SK-N-SH (cell line): ENCODE measurements at regions not wholly inside any gene's neighbourhood (a gene's known extent, or its start where the extent isn't known, plus 50 kb on each side); places are given as distances from the start of the nearest gene placed in this dataset.

Experiments
- CTCF ChIA-PET: fragments of 300-600, 350-600 bp; formaldehyde crosslinking; extraction: SDS; loops from one replicate; lab custom pipeline; 2021; lab: Yijun Ruan, JAX
- POLR2A ChIA-PET: fragments of 350-600 bp; sonication (Branson Sonifier 250); formaldehyde crosslinking; extraction: SDS; loops from one replicate; lab custom pipeline; 2020; ENCODE audit warnings: antibody characterized with exemption, inconsistent platforms; lab: Yijun Ruan, JAX
- DNase-seq: peaks from one replicate; pipeline ENCODE4 v3.0.0; 2012
- H2AFZ ChIP-seq: fragments of 200-600 bp; sonication (generic); 2 replicates; pipeline ENCODE4 v1.8.1; 2016; ENCODE audit warnings: antibody characterized with exemption, mild to moderate bottlenecking, low read depth
- H3F3A ChIP-seq: fragments of 200-600 bp; sonication (generic); replicated peaks from 2 replicates; pipeline ENCODE3; 2016; ENCODE audit warnings: antibody characterized with exemption, mild to moderate bottlenecking; ENCODE audit not compliant: insufficient read depth
- H3K27ac ChIP-seq, 2 experiments: fragments of 200-500 bp in 1 of 2; fragments of 200-600 bp in 1 of 2; sonication (Bioruptor generic) in 1 of 2; sonication (generic), shearing (Covaris generic) in 1 of 2; 2 replicates each; pipeline versions ENCODE4 v1.5.1 to v1.6.1; 2014 to 2016; ENCODE audit warnings: low read depth in 2 of 2, inconsistent platforms in 1 of 2, low read length in 1 of 2, mild to moderate bottlenecking in 1 of 2, mixed read lengths in 1 of 2
- H3K27me3 ChIP-seq: fragments of 200-600 bp; sonication (generic), shearing (Covaris generic); 2 replicates; pipeline ENCODE4 v1.6.1; 2016; ENCODE audit warnings: mixed run types; ENCODE audit not compliant: insufficient read depth
- H3K36me3 ChIP-seq, 2 experiments: fragments of 200-500 bp in 1 of 2; fragments of 200-600 bp in 1 of 2; sonication (Bioruptor generic) in 1 of 2; sonication (generic) in 1 of 2; replicated peaks in 1 of 2; 2 replicates each; pipeline versions ENCODE3 to v1.5.1; 2014 to 2016; ENCODE audit warnings: low read length in 1 of 2, mild to moderate bottlenecking in 1 of 2; ENCODE audit not compliant: insufficient read depth in 2 of 2, control insufficient read depth in 1 of 2
- H3K4me1 ChIP-seq, 2 experiments: fragments of 200-500 bp in 1 of 2; fragments of 200-600 bp in 1 of 2; sonication (Bioruptor generic) in 1 of 2; sonication (generic), shearing (Covaris generic) in 1 of 2; 2 replicates each; pipeline versions ENCODE4 v1.5.1 to v1.6.1; 2014 to 2016; ENCODE audit warnings: low read depth in 1 of 2, low read length in 1 of 2, mixed run types in 1 of 2; ENCODE audit not compliant: insufficient read depth in 2 of 2, control insufficient read depth in 1 of 2
- H3K4me2 ChIP-seq: fragments of 200-600 bp; sonication (generic), shearing (Covaris generic); 2 replicates; pipeline ENCODE4 v1.6.1; 2017; ENCODE audit warnings: mixed run types
- H3K4me3 ChIP-seq, 2 experiments: fragments of 200-500 bp in 1 of 2; fragments of 200-600 bp in 1 of 2; sonication (Bioruptor generic) in 1 of 2; sonication (generic), shearing (Covaris generic) in 1 of 2; 2 replicates each; pipeline versions ENCODE4 v1.5.1 to v1.8.1; 2014 to 2016; ENCODE audit warnings: low read depth in 2 of 2, inconsistent platforms in 1 of 2, low read length in 1 of 2, mild to moderate bottlenecking in 1 of 2, mixed read lengths in 1 of 2, moderate library complexity in 1 of 2
- H3K79me2 ChIP-seq: fragments of 200-600 bp; sonication (generic); 2 replicates; pipeline ENCODE4 v1.8.1; 2017; ENCODE audit warnings: mild to moderate bottlenecking; ENCODE audit not compliant: insufficient read depth
- H3K9ac ChIP-seq: fragments of 200-600 bp; sonication (generic); 2 replicates; pipeline ENCODE4 v1.6.1; 2017; ENCODE audit warnings: mixed run types
- H3K9me2 ChIP-seq: fragments of 200-600 bp; sonication (generic); 2 replicates; pipeline ENCODE4 v1.6.1; 2017; ENCODE audit warnings: mixed run types
- H3K9me3 ChIP-seq: fragments of 200-600 bp; sonication (generic); 2 replicates; pipeline ENCODE4 v1.6.1; 2017; ENCODE audit warnings: mixed run types, mild to moderate bottlenecking, moderate library complexity
- H4K20me1 ChIP-seq: fragments of 200-600 bp; sonication (generic); 2 replicates; pipeline ENCODE4 v1.6.1; 2017; ENCODE audit warnings: mild to moderate bottlenecking, mixed run types; ENCODE audit not compliant: insufficient read depth
- ELF1 ChIP-seq: IDR thresholded peaks from 2 replicates; pipeline ENCODE4 v1.4.0; 2012
- EP300 ChIP-seq, 2 experiments: IDR thresholded peaks; 2 replicates each; pipeline versions ENCODE4 v1.4.0 to v1.6.1; 2012; ENCODE audit warnings: borderline replicate concordance in 1 of 2, low read depth in 1 of 2, low read length in 1 of 2
- FOSL2 ChIP-seq: IDR thresholded peaks from 2 replicates; pipeline ENCODE4 v1.4.0; 2012; ENCODE audit warnings: low read depth, mild to moderate bottlenecking, moderate library complexity, borderline replicate concordance
- FOXJ3 ChIP-seq: sonication (generic); formaldehyde crosslinking; IDR thresholded peaks from 2 replicates; pipeline ENCODE4 v1.5.1; 2020; ENCODE audit warnings: mild to moderate bottlenecking, missing genetic modification reagents
- FOXM1 ChIP-seq: IDR thresholded peaks from 2 replicates; pipeline ENCODE4 v1.4.0; 2012; ENCODE audit warnings: low read depth, mild to moderate bottlenecking
- GATA2 ChIP-seq: sonication (generic); formaldehyde crosslinking; IDR thresholded peaks from 2 replicates; pipeline ENCODE4 v1.5.0; 2020; ENCODE audit warnings: mild to moderate bottlenecking, missing genetic modification reagents
- IRF3 ChIP-seq: fragments of 150-350 bp; IDR thresholded peaks from 2 replicates; pipeline ENCODE4 v1.6.1; 2016; ENCODE audit warnings: mild to moderate bottlenecking, low read depth, low read length
- JUND ChIP-seq: IDR thresholded peaks from 2 replicates; pipeline ENCODE4 v1.4.0; 2012
- NFIC ChIP-seq: IDR thresholded peaks from 2 replicates; pipeline ENCODE4 v1.4.0; 2012; ENCODE audit warnings: borderline replicate concordance
- SIN3A ChIP-seq: IDR thresholded peaks from 2 replicates; pipeline ENCODE4 v1.6.1; 2012; ENCODE audit warnings: low read depth, mild to moderate bottlenecking, low read length, moderate library complexity, borderline replicate concordance
- TAF1 ChIP-seq: IDR thresholded peaks from 2 replicates; pipeline ENCODE4 v1.6.1; 2012; ENCODE audit warnings: low read depth, mild to moderate bottlenecking, low read length, moderate library complexity, borderline replicate concordance
- TEAD4 ChIP-seq: IDR thresholded peaks from 2 replicates; pipeline ENCODE4 v1.4.0; 2012; ENCODE audit warnings: mild to moderate bottlenecking, borderline replicate concordance; ENCODE audit not compliant: insufficient read depth
- WGBS: methylation state at CpG from one replicate; pipeline ENCODE4 v1.1.6; 2017; ENCODE audit warnings: low lambda C conversion rate; 5-methylcytosine and 5-hydroxymethylcytosine counted together
- TF ChIP-seq, protein P1 (sequence below): IDR thresholded peaks from 2 replicates; pipeline ENCODE4 v1.4.0; 2012; ENCODE audit warnings: low read depth, borderline replicate concordance
- TF ChIP-seq, protein P2 (sequence below): IDR thresholded peaks from 2 replicates; pipeline ENCODE4 v1.6.1; 2012; ENCODE audit warnings: mild to moderate bottlenecking, low read depth, low read length, moderate library complexity
- TF ChIP-seq, protein P3 (sequence below): fragments of 150-350 bp; IDR thresholded peaks from 2 replicates; pipeline ENCODE4 v1.6.1; 2017; ENCODE audit warnings: antibody characterized with exemption, low read length, low read depth, borderline replicate concordance

DNA sequence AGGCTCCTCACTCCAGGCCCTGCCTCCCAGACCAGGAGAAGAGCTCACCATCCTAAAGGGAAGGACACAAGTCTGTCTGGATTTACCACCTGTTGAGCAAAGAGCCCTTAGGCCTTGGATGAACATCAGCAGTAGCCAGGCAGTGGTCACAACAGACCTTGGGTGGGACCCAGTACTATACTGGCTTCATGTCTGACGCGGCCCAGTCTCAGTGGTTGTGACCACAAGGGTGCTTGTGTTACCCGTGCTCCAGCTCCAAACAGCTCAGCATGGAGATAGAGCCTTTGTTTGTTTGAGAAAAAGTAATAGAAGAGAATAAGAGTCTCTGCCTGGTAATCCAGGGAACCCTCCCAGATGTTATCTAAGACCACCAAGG is 617.4 kb downstream of the BRINP1 start:
- TF ChIP-seq EP300 (IDR thresholded peaks at IDR 0.05; ENCODE audit: borderline replicate concordance in 1 of 2, low read depth in 1 of 2, low read length in 1 of 2), result no peak
- no peak for TF ChIP-seq NFIC
- no peak for TF ChIP-seq FOSL2
- TF ChIP-seq, protein P1, sequence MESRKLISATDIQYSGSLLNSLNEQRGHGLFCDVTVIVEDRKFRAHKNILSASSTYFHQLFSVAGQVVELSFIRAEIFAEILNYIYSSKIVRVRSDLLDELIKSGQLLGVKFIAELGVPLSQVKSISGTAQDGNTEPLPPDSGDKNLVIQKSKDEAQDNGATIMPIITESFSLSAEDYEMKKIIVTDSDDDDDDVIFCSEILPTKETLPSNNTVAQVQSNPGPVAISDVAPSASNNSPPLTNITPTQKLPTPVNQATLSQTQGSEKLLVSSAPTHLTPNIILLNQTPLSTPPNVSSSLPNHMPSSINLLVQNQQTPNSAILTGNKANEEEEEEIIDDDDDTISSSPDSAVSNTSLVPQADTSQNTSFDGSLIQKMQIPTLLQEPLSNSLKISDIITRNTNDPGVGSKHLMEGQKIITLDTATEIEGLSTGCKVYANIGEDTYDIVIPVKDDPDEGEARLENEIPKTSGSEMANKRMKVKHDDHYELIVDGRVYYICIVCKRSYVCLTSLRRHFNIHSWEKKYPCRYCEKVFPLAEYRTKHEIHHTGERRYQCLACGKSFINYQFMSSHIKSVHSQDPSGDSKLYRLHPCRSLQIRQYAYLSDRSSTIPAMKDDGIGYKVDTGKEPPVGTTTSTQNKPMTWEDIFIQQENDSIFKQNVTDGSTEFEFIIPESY, result no peak
- no peak for TF ChIP-seq ELF1
- no peak for TF ChIP-seq SIN3A
- no peak for TF ChIP-seq FOXJ3 (CRISPR knock-in tag)
- no peak for TF ChIP-seq JUND
- TF ChIP-seq TAF1, result no peak
- TF ChIP-seq, protein P2, sequence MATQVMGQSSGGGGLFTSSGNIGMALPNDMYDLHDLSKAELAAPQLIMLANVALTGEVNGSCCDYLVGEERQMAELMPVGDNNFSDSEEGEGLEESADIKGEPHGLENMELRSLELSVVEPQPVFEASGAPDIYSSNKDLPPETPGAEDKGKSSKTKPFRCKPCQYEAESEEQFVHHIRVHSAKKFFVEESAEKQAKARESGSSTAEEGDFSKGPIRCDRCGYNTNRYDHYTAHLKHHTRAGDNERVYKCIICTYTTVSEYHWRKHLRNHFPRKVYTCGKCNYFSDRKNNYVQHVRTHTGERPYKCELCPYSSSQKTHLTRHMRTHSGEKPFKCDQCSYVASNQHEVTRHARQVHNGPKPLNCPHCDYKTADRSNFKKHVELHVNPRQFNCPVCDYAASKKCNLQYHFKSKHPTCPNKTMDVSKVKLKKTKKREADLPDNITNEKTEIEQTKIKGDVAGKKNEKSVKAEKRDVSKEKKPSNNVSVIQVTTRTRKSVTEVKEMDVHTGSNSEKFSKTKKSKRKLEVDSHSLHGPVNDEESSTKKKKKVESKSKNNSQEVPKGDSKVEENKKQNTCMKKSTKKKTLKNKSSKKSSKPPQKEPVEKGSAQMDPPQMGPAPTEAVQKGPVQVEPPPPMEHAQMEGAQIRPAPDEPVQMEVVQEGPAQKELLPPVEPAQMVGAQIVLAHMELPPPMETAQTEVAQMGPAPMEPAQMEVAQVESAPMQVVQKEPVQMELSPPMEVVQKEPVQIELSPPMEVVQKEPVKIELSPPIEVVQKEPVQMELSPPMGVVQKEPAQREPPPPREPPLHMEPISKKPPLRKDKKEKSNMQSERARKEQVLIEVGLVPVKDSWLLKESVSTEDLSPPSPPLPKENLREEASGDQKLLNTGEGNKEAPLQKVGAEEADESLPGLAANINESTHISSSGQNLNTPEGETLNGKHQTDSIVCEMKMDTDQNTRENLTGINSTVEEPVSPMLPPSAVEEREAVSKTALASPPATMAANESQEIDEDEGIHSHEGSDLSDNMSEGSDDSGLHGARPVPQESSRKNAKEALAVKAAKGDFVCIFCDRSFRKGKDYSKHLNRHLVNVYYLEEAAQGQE, result no peak
- Histone ChIP-seq H3K79me2 (no peaks in the 10 kb centered on the region), H3K27me3 (no peaks in the 10 kb centered on the region), H3K4me1 (no peaks in the 10 kb centered on the region), H3K36me3 (no peaks in the 10 kb centered on the region), H4K20me1 (no peaks in the 10 kb centered on the region), H3K4me3 (no peak overlapping the region), H2AFZ (no peak overlapping the region), H3K9me2 (no peaks in the 10 kb centered on the region), H3K9ac (no peak overlapping the region), H3K4me2 (no peak overlapping the region), H3F3A (no peaks in the 10 kb centered on the region), H3K9me3 (no peaks in the 10 kb centered on the region), H3K27ac (no peak overlapping the region)
- no peak for DNase-seq
- POLR2A ChIA-PET, result no interaction called here
- WGBS, result 10% methylated on average over 3 of the region's 3 CpGs
- CTCF ChIA-PET, result interaction anchor here (0.9 to 1.5 kb wide), 2 partner anchors 13 to 156 kb away, joined by 3 read pairs; no protein-coding TSS in a partner anchor

DNA sequence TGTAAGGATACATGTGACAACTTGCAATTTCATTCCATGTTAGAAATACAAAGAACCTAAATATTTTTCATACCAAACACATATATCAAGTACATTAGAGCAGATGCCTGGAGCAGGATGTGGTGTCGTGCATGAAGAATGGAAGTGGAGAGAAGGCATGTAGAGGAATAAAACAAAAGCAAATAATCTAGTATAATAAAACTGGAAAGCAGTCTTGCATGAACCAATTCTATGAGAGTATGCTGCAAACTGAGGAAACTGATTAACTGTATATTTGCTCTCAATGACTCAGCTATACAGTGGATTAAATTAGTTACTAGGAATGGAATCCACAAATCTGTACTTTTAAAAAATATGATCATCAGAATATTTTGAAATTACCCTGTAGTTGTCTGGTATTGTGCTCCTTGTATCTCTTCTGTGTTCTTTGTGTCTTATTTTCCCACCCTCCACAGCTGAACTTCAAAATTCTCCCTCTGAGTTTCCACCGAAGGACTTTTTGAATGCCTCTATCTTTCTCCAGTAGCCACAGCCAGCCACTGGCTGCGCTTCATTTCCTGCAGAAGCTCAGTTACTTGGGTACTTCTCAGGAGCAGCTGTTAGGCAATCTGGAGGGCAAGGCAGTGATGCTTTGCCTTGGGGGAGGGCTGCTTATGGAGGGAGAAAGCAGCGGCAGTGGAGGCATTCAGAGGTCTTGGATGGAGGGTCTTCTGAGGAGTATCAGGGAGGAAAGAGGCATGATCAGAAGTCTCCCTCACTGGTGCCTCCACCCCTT is 608.0 kb downstream of the BRINP1 start:
- Histone ChIP-seq H2AFZ (no peak overlapping the region), H4K20me1 (no peaks in the 10 kb centered on the region), H3K4me1 (no peaks in the 10 kb centered on the region), H3K4me2 (no peak overlapping the region), H3K4me3 (no peak overlapping the region), H3K9me3 (no peaks in the 10 kb centered on the region), H3K79me2 (no peaks in the 10 kb centered on the region), H3K27me3 (no peaks in the 10 kb centered on the region), H3K27ac (no peak overlapping the region), H3F3A (no peaks in the 10 kb centered on the region), H3K9me2 (no peaks in the 10 kb centered on the region), H3K9ac (no peak overlapping the region), H3K36me3 (no peaks in the 10 kb centered on the region)
- WGBS, result 32% methylated on average over 4 of the region's 4 CpGs
- TF ChIP-seq FOSL2 (no peak), TEAD4 (no peak), FOXM1 (no peak), GATA2 (no peak), IRF3 (no peak)
- TF ChIP-seq, protein P3, sequence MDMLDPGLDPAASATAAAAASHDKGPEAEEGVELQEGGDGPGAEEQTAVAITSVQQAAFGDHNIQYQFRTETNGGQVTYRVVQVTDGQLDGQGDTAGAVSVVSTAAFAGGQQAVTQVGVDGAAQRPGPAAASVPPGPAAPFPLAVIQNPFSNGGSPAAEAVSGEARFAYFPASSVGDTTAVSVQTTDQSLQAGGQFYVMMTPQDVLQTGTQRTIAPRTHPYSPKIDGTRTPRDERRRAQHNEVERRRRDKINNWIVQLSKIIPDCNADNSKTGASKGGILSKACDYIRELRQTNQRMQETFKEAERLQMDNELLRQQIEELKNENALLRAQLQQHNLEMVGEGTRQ, result no peak
- TF ChIP-seq, protein P2, result no peak
- ChIA-PET POLR2A (no interaction called here), CTCF (no interaction called here)
- DNase-seq, result no peak
